Femur (tissue), 1 donor: ENCODE measurements at regions not wholly inside any gene's neighbourhood (a gene's known extent, or its start where the extent isn't known, plus 50 kb on each side); places are given as distances from the start of the nearest gene placed in this dataset.
A peak's percentile ranks its signal among the peaks of the same experiment; 100 is the strongest.

Experiments
- DNase-seq: peaks from one replicate; pipeline ENCODE4 v3.0.0-alpha.2; 2017

DNA sequence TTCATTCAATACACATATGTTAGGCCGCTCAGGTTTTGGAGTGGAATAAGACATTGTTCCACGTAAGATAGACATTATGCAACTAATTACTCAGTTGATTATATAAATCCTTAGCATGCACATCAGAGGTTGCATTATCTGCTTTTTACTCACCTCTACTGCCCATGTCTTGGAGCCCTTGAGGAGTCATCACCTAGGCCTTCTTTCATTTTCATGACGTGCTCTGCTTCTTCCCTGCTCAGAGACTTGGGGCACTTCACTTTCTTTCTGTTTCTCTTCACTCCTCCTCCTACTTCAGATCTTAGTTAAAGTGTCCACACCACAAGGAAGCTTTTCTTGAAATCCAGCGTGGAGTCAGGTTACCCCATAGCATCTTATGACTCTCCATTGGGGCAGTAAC lies 241.1 kb downstream of the TLR4 start:
- no peak for DNase-seq

- DNase-seq: peak; percentile 19
These were observed 246.9 kb downstream of the TLR4 start for GRCh38 chr9:117951127-117951526.

GRCh38 chr9:117952581-117952980 lies 248.4 kb downstream of the TLR4 start:
- peak; percentile 32 for DNase-seq

DNA sequence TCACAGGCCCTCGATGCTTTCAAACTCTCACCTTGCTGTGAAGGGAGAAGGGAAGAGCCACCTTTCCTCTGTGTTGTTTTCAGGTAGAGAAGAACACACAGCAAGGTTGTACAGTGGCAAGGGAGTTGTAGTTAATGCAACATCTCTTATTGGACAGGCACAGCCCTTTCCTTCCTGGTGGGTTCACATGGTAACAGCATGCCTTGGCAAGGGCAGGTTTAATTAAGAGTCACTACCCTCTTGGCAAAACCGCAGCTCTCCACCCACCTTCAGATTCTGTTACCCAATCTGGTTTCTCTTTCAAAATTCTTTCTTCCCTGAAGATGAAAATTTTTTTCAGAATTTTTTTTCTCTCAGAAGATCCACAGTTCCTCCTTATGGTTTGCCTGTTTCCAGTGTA lies 253.1 kb downstream of the TLR4 start:
- no peak for DNase-seq

DNA sequence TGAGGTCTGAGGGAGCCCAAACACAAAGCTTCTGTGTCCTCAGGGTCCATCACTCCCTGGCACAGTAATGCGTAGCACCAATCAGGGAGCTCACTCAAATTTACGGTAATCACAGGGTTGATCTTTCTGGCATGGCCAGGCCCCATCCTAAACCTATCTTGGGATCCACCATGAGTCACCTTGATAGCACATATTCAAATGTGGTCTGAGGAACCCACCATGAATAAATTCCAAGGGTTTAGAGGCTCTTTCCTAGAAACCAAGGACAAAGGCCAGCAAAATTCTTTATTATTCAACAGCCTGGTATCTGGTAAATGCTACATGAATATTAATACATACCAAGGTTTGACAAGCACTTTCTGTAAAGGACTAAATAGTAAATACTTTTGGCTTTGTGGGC lies 254.5 kb downstream of the TLR4 start:
- no peak for DNase-seq

GRCh38 chr9:117963493-117964090 lies 259.4 kb downstream of the TLR4 start:
- no peak for DNase-seq

DNA sequence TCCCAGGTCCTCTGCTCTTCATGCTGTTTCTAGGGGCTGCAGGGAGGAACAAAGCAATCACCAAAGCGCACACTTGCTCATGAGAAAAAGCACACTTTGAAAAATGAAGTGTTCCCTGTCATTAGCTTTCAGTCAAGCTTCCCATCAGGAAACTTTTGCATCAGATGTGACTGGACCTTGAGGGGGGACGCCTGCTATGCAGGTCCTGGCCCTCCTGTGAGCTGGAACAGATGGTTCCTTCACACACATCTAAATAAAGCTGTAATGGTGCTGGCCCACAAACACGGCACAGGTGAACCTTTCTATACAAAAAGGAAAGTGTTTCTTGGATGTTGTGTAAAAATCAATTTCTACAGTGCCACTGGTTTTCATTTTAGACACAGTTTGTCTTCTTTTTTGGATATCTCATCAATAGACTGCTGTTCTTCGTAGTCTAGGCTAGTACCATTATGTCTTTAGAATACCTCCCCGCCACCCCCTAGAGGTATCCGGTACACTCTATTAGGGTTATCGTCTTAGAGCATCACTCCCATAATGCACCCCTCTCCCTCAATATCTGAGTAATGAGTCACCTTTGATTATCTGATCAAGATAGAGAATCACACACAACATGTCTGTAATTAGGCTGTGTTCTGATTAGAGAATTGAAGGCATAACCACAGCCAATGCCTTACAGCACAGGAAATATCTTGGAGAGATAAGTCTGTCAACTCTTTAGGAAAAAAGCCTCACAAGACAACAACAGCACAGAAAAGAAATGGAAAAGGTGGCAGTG lies 266.3 kb downstream of the TLR4 start:
- DNase-seq: no peak

GRCh38 chr9:117974108-117974507 lies 269.9 kb downstream of the TLR4 start:
- no peak for DNase-seq

DNA sequence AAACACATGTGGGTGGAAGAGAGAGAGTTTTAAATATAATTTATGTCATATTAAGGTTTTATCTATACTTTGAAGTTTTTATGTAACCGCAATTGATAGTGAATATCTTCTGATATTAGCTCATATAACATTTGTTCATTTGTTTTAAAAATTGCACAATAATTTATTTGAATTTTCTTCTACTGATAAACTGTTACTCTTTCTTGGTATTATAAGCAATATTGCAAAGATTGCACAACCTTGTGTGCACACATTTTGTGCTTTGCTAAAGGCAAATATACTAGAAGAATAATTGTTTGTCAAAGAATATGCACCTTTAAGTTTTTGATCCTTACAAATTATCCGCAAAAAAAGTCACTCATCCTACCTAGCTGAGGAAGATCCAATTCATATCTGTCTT lies 275.7 kb downstream of the TLR4 start:
- DNase-seq: no peak

- DNase-seq: no peak
These were observed 283.7 kb downstream of the TLR4 start for GRCh38 chr9:117987945-117988344.

DNA sequence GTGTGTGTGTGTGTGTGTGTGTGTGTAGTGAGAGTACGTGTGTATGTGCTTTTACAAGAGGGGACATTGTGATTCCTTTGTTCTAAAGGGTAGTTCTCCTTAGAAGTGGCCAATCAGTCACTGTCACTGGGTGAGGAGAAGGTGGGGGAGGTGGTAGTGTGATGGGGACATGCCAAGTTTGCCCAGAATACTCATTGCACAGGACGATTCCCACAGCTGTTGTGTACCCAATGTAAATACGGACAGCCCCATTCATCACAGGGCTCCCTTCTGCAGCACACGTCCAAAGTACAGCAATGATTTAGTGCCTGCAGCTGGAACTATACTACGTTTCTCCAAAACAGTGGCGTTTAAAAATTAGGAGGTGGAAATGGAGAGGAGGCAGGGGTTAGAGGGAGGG lies 287.8 kb downstream of the TLR4 start:
- DNase-seq: no peak

DNA sequence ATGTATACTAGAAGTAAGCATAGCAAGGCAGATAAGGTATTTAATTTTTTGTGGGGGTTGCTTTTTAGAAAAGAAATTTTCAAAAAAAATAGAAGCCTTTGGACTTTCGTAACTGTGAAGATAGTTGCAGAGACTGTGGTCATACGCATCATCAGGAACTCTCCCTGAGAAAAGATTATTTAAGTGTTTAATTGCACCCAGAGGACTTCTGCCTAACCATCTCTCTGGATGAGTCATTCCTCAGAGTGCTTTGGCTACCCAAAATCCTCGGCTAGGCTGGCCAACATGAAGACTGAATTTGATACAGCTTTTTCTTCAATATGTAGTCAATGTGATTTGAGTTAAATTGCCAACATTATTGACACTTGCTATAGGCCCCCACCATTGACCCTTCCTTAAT lies 296.4 kb downstream of the TLR4 start:
- no peak for DNase-seq

DNA sequence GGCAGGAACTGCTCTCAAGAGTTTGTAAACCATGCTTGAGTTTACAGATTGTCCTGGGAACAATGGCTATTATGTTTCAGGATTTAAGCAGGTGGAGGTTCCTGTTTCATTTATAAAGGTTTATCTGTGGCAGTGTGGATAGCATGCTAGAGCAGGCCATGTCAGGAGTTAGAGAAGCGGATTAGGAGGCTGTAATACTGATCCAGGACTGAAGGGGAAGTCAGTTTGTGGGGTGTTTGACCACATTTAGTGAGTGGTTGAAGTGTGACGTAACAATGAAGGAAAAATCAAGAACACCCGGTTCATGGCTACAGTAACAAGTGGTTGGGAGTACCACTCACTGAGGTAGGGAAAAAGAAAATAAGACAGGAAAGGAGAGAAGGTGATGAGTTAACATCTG lies 299.0 kb downstream of the TLR4 start:
- DNase-seq: no peak

DNA sequence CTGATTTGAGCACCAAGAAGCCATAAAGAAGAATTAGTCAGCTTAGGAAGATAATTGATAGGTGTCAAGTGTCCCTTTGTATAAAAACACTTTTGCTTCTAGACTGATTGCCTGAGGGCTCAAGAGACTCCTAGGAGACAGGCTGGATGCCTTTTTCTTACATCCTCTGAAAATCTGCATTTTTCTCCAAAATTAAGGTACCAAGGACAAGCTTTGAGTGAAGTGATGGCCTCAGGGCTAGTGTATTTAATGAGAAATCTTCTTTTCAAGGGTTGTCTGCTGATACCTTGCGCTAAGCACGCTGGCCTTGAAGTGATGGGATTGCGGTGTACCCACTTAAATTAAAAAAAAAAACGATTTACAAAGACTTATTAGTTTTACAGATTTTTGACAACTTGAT lies 304.0 kb downstream of the TLR4 start:
- no peak for DNase-seq

DNA sequence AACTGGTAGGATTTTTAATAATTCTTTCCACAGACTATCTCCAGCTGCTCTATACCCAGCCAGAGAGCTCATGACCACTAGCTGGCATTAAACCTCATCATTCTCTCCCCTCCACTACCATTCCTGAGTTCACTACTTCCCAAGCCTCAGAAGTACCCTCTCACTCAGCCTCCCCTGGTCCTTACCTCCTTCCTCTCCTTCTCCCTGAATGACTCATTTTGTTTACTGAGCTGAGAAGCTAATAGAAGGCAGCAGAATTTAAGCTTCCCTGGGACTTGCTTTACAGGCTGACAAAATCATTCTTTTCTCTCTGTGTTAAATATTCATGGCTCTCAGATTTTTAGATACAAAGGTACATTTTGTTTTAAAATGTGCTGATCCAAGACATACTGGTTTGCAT lies 305.4 kb downstream of the TLR4 start:
- no peak for DNase-seq

GRCh38 chr9:118017607-118018122 lies 313.5 kb downstream of the TLR4 start:
- DNase-seq: no peak

GRCh38 chr9:118023644-118024043 lies 319.4 kb downstream of the TLR4 start:
- DNase-seq: no peak

GRCh38 chr9:118028225-118028624 lies 324.0 kb downstream of the TLR4 start:
- DNase-seq: no peak

GRCh38 chr9:118029425-118029824 lies 325.2 kb downstream of the TLR4 start:
- no peak for DNase-seq

- no peak for DNase-seq
These were observed 330.5 kb downstream of the TLR4 start for GRCh38 chr9:118034701-118035100.

GRCh38 chr9:118038713-118039112 lies 334.5 kb downstream of the TLR4 start:
- no peak for DNase-seq

DNA sequence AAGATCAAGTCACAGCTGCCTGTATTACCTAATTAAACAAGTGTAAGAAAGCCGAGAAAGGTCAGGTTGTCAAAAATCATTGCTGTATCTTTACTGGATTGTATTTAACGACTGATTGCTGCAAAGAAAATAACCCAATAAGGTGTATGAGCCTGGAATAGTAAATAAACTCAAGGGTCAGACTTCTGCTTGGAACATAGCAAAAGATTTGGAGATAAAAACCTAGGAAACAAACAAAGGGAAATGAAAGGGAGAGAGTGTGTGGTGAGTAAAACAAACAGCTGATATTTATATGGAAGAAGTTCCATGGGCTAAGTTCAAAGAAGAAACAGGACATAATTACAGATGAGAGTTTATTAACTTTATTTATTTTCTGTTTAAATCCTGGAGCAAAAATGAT lies 354.0 kb downstream of the TLR4 start:
- no peak for DNase-seq

GRCh38 chr9:118059484-118060278 lies 355.5 kb downstream of the TLR4 start:
- peak; percentile 18 for DNase-seq

GRCh38 chr9:118083161-118083560 lies 379.0 kb downstream of the TLR4 start:
- no peak for DNase-seq
